Uterus (tissue), 2 donors: ENCODE measurements at regions not wholly inside any gene's neighbourhood (a gene's known extent, or its start where the extent isn't known, plus 50 kb on each side); places are given as distances from the start of the nearest gene placed in this dataset.

Experiments used
- POLR2A ChIP-seq, 2 donors: fragments of 450-650 bp; IDR thresholded peaks; one replicate each; pipeline ENCODE4 v1.6.1; 2016; ENCODE audit warnings: antibody characterized with exemption in 2 of 2, mild to moderate bottlenecking in 1 of 2, moderate library complexity in 1 of 2
- TF ChIP-seq, protein P1 (sequence below), 4 experiments: fragments of 200-600 bp in 2 of 4; fragments of 450-650 bp in 2 of 4; sonication (generic) in 2 of 4; IDR thresholded peaks; one replicate each; pipeline ENCODE4 v1.5.1; 2016 to 2019; ENCODE audit warnings: antibody characterized with exemption in 4 of 4, mild to moderate bottlenecking in 2 of 4, moderate library complexity in 1 of 4

- TF ChIP-seq, protein P1, sequence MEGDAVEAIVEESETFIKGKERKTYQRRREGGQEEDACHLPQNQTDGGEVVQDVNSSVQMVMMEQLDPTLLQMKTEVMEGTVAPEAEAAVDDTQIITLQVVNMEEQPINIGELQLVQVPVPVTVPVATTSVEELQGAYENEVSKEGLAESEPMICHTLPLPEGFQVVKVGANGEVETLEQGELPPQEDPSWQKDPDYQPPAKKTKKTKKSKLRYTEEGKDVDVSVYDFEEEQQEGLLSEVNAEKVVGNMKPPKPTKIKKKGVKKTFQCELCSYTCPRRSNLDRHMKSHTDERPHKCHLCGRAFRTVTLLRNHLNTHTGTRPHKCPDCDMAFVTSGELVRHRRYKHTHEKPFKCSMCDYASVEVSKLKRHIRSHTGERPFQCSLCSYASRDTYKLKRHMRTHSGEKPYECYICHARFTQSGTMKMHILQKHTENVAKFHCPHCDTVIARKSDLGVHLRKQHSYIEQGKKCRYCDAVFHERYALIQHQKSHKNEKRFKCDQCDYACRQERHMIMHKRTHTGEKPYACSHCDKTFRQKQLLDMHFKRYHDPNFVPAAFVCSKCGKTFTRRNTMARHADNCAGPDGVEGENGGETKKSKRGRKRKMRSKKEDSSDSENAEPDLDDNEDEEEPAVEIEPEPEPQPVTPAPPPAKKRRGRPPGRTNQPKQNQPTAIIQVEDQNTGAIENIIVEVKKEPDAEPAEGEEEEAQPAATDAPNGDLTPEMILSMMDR (IDR thresholded peaks at IDR 0.05) = no peak
- TF ChIP-seq POLR2A (IDR thresholded peaks at IDR 0.05) = no peak
Measured at GRCh38 chr11:81380395-81380794, 1353.3 kb downstream of the FAM181B start.
